ENCODE measurements at regions not wholly inside any gene's neighbourhood (a gene's known extent, or its start where the extent isn't known, plus 50 kb on each side); places are given as distances from the start of the nearest gene placed in this dataset.

DNA sequence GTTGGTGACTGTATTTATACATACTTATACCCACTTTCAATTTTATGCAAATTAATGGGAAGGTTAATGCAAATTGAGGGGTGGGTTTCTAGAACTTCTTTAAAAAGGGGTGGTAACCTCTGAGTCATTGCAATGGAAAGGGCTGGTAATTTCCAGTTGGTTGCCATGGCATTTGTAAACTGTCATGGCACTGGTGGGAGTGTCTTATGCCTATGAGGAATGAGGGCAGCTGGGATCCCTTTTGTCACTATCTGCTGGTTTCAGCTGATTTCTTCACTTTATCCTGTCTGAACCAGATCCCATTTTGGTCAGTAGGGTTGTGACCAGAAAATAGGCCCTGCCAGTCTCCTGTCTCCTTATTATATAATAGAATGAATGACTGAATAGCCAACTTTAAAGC lies 1006.7 kb upstream of the GOT2 start:
- DNase-seq (ENCODE audit: low read depth) = no peak
- TF ChIP-seq, protein P1, sequence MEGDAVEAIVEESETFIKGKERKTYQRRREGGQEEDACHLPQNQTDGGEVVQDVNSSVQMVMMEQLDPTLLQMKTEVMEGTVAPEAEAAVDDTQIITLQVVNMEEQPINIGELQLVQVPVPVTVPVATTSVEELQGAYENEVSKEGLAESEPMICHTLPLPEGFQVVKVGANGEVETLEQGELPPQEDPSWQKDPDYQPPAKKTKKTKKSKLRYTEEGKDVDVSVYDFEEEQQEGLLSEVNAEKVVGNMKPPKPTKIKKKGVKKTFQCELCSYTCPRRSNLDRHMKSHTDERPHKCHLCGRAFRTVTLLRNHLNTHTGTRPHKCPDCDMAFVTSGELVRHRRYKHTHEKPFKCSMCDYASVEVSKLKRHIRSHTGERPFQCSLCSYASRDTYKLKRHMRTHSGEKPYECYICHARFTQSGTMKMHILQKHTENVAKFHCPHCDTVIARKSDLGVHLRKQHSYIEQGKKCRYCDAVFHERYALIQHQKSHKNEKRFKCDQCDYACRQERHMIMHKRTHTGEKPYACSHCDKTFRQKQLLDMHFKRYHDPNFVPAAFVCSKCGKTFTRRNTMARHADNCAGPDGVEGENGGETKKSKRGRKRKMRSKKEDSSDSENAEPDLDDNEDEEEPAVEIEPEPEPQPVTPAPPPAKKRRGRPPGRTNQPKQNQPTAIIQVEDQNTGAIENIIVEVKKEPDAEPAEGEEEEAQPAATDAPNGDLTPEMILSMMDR (IDR thresholded peaks at IDR 0.05; ENCODE audit: insufficient read depth, low read depth, low read length) = no peak
- CTCF ChIA-PET = no interaction called here
- H3K36me3 ChIP-seq (ENCODE audit: control insufficient read depth, insufficient read depth, low read length) = no peaks in the 10 kb centered on the region
- no peaks in the 10 kb centered on the region for H3K27me3 ChIP-seq (ENCODE audit: control insufficient read depth, insufficient read depth, low read length)
- POLR2A ChIA-PET = no interaction called here
- no peak overlapping the region for H3K4me3 ChIP-seq (ENCODE audit: low read depth, low read length)

DNA sequence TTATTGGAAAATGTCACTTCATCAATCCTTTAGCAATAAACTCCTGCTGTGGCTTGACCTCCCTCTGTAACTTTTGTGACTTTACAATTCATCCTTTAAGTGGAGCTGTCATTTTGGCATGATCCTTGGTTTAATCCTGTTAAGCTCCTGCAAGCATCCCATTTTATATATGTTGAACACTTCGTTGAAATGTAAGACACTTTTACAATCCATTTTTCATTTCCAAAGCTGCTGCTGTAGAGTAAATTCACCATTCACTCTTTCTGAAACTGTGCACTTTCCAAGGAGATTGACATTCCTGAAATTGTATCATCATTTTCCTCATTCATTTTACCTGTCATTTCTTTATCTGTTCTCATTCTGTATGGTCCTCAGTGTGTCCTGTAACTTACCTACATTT lies 1003.2 kb upstream of the GOT2 start:
- Histone ChIP-seq H3K4me3 (ENCODE audit: low read depth, low read length) (no peak overlapping the region), H3K27me3 (ENCODE audit: control insufficient read depth, insufficient read depth, low read length) (no peaks in the 10 kb centered on the region), H3K36me3 (ENCODE audit: control insufficient read depth, insufficient read depth, low read length) (no peaks in the 10 kb centered on the region)
- no peak for DNase-seq (ENCODE audit: low read depth)
- TF ChIP-seq, protein P1 (IDR thresholded peaks at IDR 0.05; ENCODE audit: insufficient read depth, low read depth, low read length) = no peak
- POLR2A ChIA-PET = no interaction called here
- CTCF ChIA-PET = interaction anchor here (0.7 kb wide), 1 partner anchor 401 kb away, joined by 3 read pairs; no protein-coding TSS in a partner anchor

DNA sequence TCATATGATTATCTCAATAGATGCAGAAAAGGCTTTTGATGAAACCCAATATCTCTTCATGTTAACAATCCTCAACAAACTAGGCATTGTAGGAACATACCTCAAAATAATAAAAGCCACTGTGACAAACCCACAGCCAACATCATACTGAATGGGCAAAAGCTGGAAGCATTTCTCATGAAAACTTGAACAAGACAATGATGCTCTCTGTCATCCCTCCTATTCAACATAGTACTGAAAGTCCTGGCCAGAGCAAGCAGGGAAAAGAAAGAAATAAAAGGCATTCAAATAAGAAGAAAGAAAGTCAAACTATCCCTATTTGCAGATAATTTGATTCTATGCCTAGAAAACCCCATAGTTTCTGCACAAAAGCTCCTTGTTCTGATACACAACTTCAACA lies 999.2 kb upstream of the GOT2 start:
- H3K27me3 ChIP-seq (ENCODE audit: control insufficient read depth, insufficient read depth, low read length) = no peaks in the 10 kb centered on the region
- no peak overlapping the region for H3K4me3 ChIP-seq (ENCODE audit: low read depth, low read length)
- no peaks in the 10 kb centered on the region for H3K36me3 ChIP-seq (ENCODE audit: control insufficient read depth, insufficient read depth, low read length)
- ChIA-PET CTCF (no interaction called here), POLR2A (no interaction called here)
- no peak for DNase-seq (ENCODE audit: low read depth)
- TF ChIP-seq, protein P1 (IDR thresholded peaks at IDR 0.05; ENCODE audit: insufficient read depth, low read depth, low read length) = no peak

DNA sequence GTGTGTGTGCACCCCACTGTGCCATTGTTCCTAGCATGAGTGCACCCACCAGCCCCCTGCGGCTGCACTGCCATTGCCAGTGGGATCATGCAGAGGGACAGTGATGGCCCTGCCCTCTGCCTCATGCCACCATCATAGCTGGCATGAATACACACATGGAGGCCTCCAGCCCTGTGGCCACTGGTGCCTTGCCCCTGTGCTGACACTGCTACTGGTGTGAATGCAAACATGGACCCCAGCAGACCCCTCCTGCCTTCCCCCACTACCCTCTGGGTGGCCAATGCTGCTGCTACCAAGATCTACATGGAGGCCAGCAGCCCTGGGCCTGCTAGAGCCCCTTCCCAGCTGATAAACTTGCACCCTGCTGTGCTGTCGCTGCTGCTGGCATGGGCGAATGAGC lies 995.5 kb upstream of the GOT2 start:
- no peaks in the 10 kb centered on the region for H3K36me3 ChIP-seq (ENCODE audit: control insufficient read depth, insufficient read depth, low read length)
- DNase-seq (ENCODE audit: low read depth) = no peak
- CTCF ChIA-PET = no interaction called here
- TF ChIP-seq, protein P1 (IDR thresholded peaks at IDR 0.05; ENCODE audit: insufficient read depth, low read depth, low read length) = no peak
- H3K4me3 ChIP-seq (ENCODE audit: low read depth, low read length) = no peak overlapping the region
- POLR2A ChIA-PET = no interaction called here
- H3K27me3 ChIP-seq (ENCODE audit: control insufficient read depth, insufficient read depth, low read length) = no peaks in the 10 kb centered on the region

DNA sequence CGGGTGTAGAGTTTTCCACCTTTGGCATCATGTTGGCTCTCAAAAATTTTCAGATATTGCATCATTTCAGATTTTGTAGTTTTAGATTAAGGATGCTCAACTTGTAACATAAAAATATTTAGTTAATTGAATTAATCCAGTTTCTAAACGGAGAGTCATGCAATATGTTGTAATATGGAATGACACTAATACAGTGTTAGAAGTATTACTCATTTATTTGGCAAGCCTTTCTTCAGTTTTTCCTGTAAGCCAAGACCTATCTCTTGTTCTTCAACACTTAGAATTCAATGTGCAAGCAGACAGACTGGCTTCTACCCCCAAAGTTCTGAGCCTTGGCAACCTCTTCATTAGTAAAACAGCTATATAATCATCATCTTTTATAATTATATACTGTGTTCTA lies 985.0 kb upstream of the GOT2 start:
- Histone ChIP-seq H3K27me3 (ENCODE audit: control insufficient read depth, insufficient read depth, low read length) (no peaks in the 10 kb centered on the region), H3K4me3 (ENCODE audit: low read depth, low read length) (no peak overlapping the region), H3K36me3 (ENCODE audit: control insufficient read depth, insufficient read depth, low read length) (no peaks in the 10 kb centered on the region)
- POLR2A ChIA-PET = no interaction called here
- CTCF ChIA-PET = no interaction called here
- TF ChIP-seq, protein P1 (IDR thresholded peaks at IDR 0.05; ENCODE audit: insufficient read depth, low read depth, low read length) = no peak
- no peak for DNase-seq (ENCODE audit: low read depth)

All from BJ (cell line).